Thyroid gland (tissue), 4 donors: ENCODE measurements at regions not wholly inside any gene's neighbourhood (a gene's known extent, or its start where the extent isn't known, plus 50 kb on each side); places are given as distances from the start of the nearest gene placed in this dataset.

Experiments used
- DNase-seq, 2 donors: peaks; one replicate each; pipeline ENCODE4 v3.0.0-alpha.2; 2019
- H3K27ac ChIP-seq, 3 donors: fragments of 200-600 bp; sonication (generic); 1 replicate in 2 of 3; 2 replicates in 1 of 3; pipeline ENCODE4 v1.5.1; 2016 to 2019; ENCODE audit warnings: mild to moderate bottlenecking in 1 of 3, moderate library complexity in 1 of 3
- H3K27me3 ChIP-seq: fragments of 200-600 bp; sonication (generic); one replicate; pipeline ENCODE4 v1.5.1; 2019
- H3K36me3 ChIP-seq, 2 donors: fragments of 200-600 bp; sonication (generic); one replicate each; pipeline ENCODE4 v1.5.1; 2016 to 2019
- H3K4me1 ChIP-seq, 2 donors: fragments of 200-600 bp; sonication (generic); one replicate each; pipeline ENCODE4 v1.5.1; 2017 to 2019
- H3K4me3 ChIP-seq, 3 donors: fragments of 200-600 bp; sonication (generic); replicated peaks in 1 of 3; 1 replicate in 2 of 3; 2 replicates in 1 of 3; pipeline ENCODE4 v1.5.1; 2016; ENCODE audit warnings: mild to moderate bottlenecking in 1 of 3
- H3K9me3 ChIP-seq: fragments of 200-600 bp; sonication (generic); one replicate; pipeline ENCODE4 v1.5.1; 2017
- CTCF ChIP-seq, 6 experiments: fragments of 200-600 bp in 3 of 6; fragments of 450-650 bp in 3 of 6; sonication (generic) in 3 of 6; IDR thresholded peaks; one replicate each; pipeline ENCODE4 v1.5.1; 2016 to 2019; ENCODE audit warnings: antibody characterized with exemption in 6 of 6, mild to moderate bottlenecking in 2 of 6, inconsistent platforms in 1 of 6, moderate library complexity in 1 of 6
- POLR2A ChIP-seq, 2 donors: fragments of 450-650 bp; IDR thresholded peaks; one replicate each; pipeline ENCODE4 v1.6.1; 2017; ENCODE audit warnings: antibody characterized with exemption in 2 of 2, mild to moderate bottlenecking in 2 of 2, moderate library complexity in 1 of 2
- WGBS, 2 donors: methylation state at CpG; one replicate each; pipeline ENCODE4 v1.1.5; 2017; 5-methylcytosine and 5-hydroxymethylcytosine counted together
- intact Hi-C: fragments of 100-400 bp; cut with DNase I; formaldehyde crosslinking; loops from one replicate; pipeline ENCODE4 v1.15.1; 2023

GRCh38 chr2:144285324-144285723 lies 234.6 kb downstream of the ZEB2 start:
- no peaks in the 10 kb centered on the region for H3K27me3 ChIP-seq
- H3K36me3 ChIP-seq, result no peaks in the 10 kb centered on the region
- no peaks in the 10 kb centered on the region for H3K9me3 ChIP-seq
- no peak overlapping the region for H3K4me3 ChIP-seq
- intact Hi-C loops, result no loop called here
- no peak overlapping the region for H3K27ac ChIP-seq
- no peak for DNase-seq
- no peaks in the 10 kb centered on the region for H3K4me1 ChIP-seq
- TF ChIP-seq POLR2A (IDR thresholded peaks at IDR 0.05) (no peak), CTCF (IDR thresholded peaks at IDR 0.05) (no peak)

- Histone ChIP-seq H3K9me3 (no peaks in the 10 kb centered on the region), H3K4me1 (no peaks in the 10 kb centered on the region), H3K36me3 (no peaks in the 10 kb centered on the region), H3K27ac (no peak overlapping the region), H3K27me3 (no peaks in the 10 kb centered on the region), H3K4me3 (no peak overlapping the region)
- TF ChIP-seq CTCF (IDR thresholded peaks at IDR 0.05) (no peak), POLR2A (IDR thresholded peaks at IDR 0.05) (no peak)
- intact Hi-C loops, result no loop called here
- no peak for DNase-seq
Observed at GRCh38 chr2:144281476-144281875, 238.4 kb downstream of the ZEB2 start.

- H3K4me3 ChIP-seq, result no peak overlapping the region
- no peak overlapping the region for H3K27ac ChIP-seq
- H3K36me3 ChIP-seq, result no peaks in the 10 kb centered on the region
- H3K27me3 ChIP-seq, result no peaks in the 10 kb centered on the region
- H3K9me3 ChIP-seq, result no peaks in the 10 kb centered on the region
- 95 to 96% methylated on average over 2 of the region's 2 CpGs for WGBS, 2 donors
- H3K4me1 ChIP-seq, result no peaks in the 10 kb centered on the region
- no peak for DNase-seq
- no peak for TF ChIP-seq POLR2A (IDR thresholded peaks at IDR 0.05)
- TF ChIP-seq CTCF (IDR thresholded peaks at IDR 0.05), result no peak
- intact Hi-C loops, result no loop called here
Observed at GRCh38 chr2:144280009-144280408, 239.9 kb downstream of the ZEB2 start.

- no peak for DNase-seq
- H3K4me1 ChIP-seq, result no peaks in the 10 kb centered on the region
- H3K36me3 ChIP-seq, result no peaks in the 10 kb centered on the region
- H3K9me3 ChIP-seq, result no peaks in the 10 kb centered on the region
- TF ChIP-seq POLR2A (IDR thresholded peaks at IDR 0.05), result no peak
- TF ChIP-seq CTCF (IDR thresholded peaks at IDR 0.05), result no peak
- 58 to 72% methylated on average over 3 of the region's 3 CpGs for WGBS, 2 donors
- intact Hi-C loops, result no loop called here
- no peaks in the 10 kb centered on the region for H3K27me3 ChIP-seq
- no peak overlapping the region for H3K4me3 ChIP-seq
- H3K27ac ChIP-seq, result no peak overlapping the region
Observed at GRCh38 chr2:144279165-144279564, 240.8 kb downstream of the ZEB2 start.

GRCh38 chr2:144277622-144278354 lies 242.1 kb downstream of the ZEB2 start:
- H3K27me3 ChIP-seq, result no peaks in the 10 kb centered on the region
- H3K36me3 ChIP-seq, result no peaks in the 10 kb centered on the region
- 87 to 97% methylated on average over 2 of the region's 2 CpGs for WGBS, 2 donors
- no peak overlapping the region for H3K4me3 ChIP-seq
- no peaks in the 10 kb centered on the region for H3K4me1 ChIP-seq
- no peak for TF ChIP-seq POLR2A (IDR thresholded peaks at IDR 0.05)
- TF ChIP-seq CTCF (IDR thresholded peaks at IDR 0.05), result no peak
- H3K27ac ChIP-seq, result no peak overlapping the region
- no peak for DNase-seq
- H3K9me3 ChIP-seq, result no peaks in the 10 kb centered on the region
- intact Hi-C loops, result no loop called here
